A549 (cell line): ENCODE measurements at regions not wholly inside any gene's neighbourhood (a gene's known extent, or its start where the extent isn't known, plus 50 kb on each side); places are given as distances from the start of the nearest gene placed in this dataset.

Experiments
- CHD2 ChIP-seq: fragments of 150-350 bp; IDR thresholded peaks from 2 replicates; pipeline ENCODE4 v1.6.1; 2014; ENCODE audit warnings: low read length; ENCODE audit not compliant: partially characterized antibody
- ESRRA ChIP-seq: fragments of 150-350 bp; IDR thresholded peaks from 2 replicates; pipeline ENCODE4 v1.6.1; 2014; ENCODE audit warnings: mild to moderate bottlenecking, low read length, borderline replicate concordance
- HDAC2 ChIP-seq: fragments of 200-600 bp; sonication (generic); IDR thresholded peaks from 2 replicates; pipeline ENCODE4 v1.6.1; 2016
- HOXB5 ChIP-seq: fragments of 250-450 bp; sonication (Bioruptor Pico); IDR thresholded peaks from 2 replicates; pipeline ENCODE4 v1.5.0; 2020; ENCODE audit warnings: mild to moderate bottlenecking, moderate library complexity
- MAZ ChIP-seq: fragments of 150-350 bp; IDR thresholded peaks from 2 replicates; pipeline ENCODE4 v1.6.1; 2014; ENCODE audit warnings: antibody characterized with exemption, low read depth, low read length, borderline replicate concordance
- NFE2L2 ChIP-seq: fragments of 150-350 bp; conservative IDR thresholded peaks from 2 replicates; pipeline ENCODE4 v1.6.1; 2014; ENCODE audit warnings: low read length
- POLR2A ChIP-seq: IDR thresholded peaks from 2 replicates; pipeline ENCODE4 v1.6.1; 2012; ENCODE audit warnings: mild to moderate bottlenecking, low read length
- RFX5 ChIP-seq: fragments of 450-650 bp; IDR thresholded peaks from 2 replicates; pipeline ENCODE4 v1.7.1; 2014; ENCODE audit warnings: antibody characterized with exemption, mild to moderate bottlenecking, moderate library complexity
- SREBF2 ChIP-seq: fragments of 450-650 bp; IDR thresholded peaks from 2 replicates; pipeline ENCODE4 v1.6.1; 2014; ENCODE audit warnings: mild to moderate bottlenecking, moderate library complexity
- ZFP36 ChIP-seq: fragments of 450-650 bp; IDR thresholded peaks from 2 replicates; pipeline ENCODE4 v1.6.1; 2014; ENCODE audit warnings: borderline replicate concordance; ENCODE audit not compliant: partially characterized antibody
- TF ChIP-seq, protein P1 (sequence below): fragments of >200 bp; sonication (Bioruptor Twin); formaldehyde crosslinking; IDR thresholded peaks from 3 replicates; pipeline ENCODE4 v1.5.1; 2016
- TF ChIP-seq, protein P2 (sequence below): IDR thresholded peaks from 2 replicates; pipeline ENCODE4 v1.6.1; 2012
- TF ChIP-seq, protein P3 (sequence below): IDR thresholded peaks from 2 replicates; pipeline ENCODE4 v1.6.1; 2012

DNA sequence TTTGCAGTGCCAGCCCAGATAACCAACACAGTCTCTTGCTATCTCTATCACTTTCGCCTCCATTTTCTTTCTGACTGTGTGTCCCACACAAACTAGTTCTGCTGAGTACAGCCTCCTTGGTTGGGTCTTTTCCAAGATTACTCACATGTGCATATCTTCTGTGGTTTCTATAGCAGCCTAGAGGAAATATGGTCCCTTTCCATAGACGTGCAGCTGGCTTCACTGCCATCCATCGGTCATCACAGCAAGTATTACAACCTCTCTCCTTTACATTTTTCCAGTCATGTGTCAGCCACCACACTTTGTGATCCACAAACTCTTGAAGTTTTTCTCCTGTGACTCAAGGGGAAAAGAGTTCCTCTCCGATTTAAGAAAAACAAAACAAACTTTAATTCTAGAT lies 893.4 kb upstream of the ADGRL4 start:
- TF ChIP-seq HDAC2 (no peak), NFE2L2 (no peak), SREBF2 (no peak), RFX5 (no peak), ESRRA (no peak), ZFP36 (no peak), MAZ (no peak), POLR2A (no peak), HOXB5 (CRISPR knock-in tag) (no peak), CHD2 (no peak)
- TF ChIP-seq, protein P1, sequence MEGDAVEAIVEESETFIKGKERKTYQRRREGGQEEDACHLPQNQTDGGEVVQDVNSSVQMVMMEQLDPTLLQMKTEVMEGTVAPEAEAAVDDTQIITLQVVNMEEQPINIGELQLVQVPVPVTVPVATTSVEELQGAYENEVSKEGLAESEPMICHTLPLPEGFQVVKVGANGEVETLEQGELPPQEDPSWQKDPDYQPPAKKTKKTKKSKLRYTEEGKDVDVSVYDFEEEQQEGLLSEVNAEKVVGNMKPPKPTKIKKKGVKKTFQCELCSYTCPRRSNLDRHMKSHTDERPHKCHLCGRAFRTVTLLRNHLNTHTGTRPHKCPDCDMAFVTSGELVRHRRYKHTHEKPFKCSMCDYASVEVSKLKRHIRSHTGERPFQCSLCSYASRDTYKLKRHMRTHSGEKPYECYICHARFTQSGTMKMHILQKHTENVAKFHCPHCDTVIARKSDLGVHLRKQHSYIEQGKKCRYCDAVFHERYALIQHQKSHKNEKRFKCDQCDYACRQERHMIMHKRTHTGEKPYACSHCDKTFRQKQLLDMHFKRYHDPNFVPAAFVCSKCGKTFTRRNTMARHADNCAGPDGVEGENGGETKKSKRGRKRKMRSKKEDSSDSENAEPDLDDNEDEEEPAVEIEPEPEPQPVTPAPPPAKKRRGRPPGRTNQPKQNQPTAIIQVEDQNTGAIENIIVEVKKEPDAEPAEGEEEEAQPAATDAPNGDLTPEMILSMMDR, result no peak
- TF ChIP-seq, protein P2, sequence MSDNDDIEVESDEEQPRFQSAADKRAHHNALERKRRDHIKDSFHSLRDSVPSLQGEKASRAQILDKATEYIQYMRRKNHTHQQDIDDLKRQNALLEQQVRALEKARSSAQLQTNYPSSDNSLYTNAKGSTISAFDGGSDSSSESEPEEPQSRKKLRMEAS, result no peak
- TF ChIP-seq, protein P3, sequence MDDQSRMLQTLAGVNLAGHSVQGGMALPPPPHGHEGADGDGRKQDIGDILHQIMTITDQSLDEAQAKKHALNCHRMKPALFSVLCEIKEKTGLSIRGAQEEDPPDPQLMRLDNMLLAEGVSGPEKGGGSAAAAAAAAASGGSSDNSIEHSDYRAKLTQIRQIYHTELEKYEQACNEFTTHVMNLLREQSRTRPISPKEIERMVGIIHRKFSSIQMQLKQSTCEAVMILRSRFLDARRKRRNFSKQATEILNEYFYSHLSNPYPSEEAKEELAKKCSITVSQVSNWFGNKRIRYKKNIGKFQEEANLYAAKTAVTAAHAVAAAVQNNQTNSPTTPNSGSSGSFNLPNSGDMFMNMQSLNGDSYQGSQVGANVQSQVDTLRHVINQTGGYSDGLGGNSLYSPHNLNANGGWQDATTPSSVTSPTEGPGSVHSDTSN, result no peak
